H9 (cell line): ENCODE measurements at regions not wholly inside any gene's neighbourhood (a gene's known extent, or its start where the extent isn't known, plus 50 kb on each side); places are given as distances from the start of the nearest gene placed in this dataset.

Source experiments
- DNase-seq: peaks from one replicate; pipeline ENCODE4 v3.0.0-alpha.2; 2017
- H2AFZ ChIP-seq: one replicate; pipeline ENCODE4 v1.6.1; 2013; ENCODE audit warnings: mild to moderate bottlenecking, low read length, control low read depth, moderate library complexity
- H2AK5ac ChIP-seq: 2 replicates; pipeline ENCODE4 v1.6.1; 2013; ENCODE audit warnings: low read length, control low read depth, mixed read lengths; ENCODE audit not compliant: insufficient read length
- H2BK120ac ChIP-seq: one replicate; pipeline ENCODE4 v1.6.1; 2013; ENCODE audit warnings: low read depth, mild to moderate bottlenecking, low read length, control low read depth, inconsistent platforms; ENCODE audit not compliant: poor library complexity, severe bottlenecking
- H2BK12ac ChIP-seq: 2 replicates; pipeline ENCODE4 v1.6.1; 2013; ENCODE audit warnings: low read length, control low read depth, mixed read lengths, low read depth; ENCODE audit not compliant: insufficient read length
- H2BK15ac ChIP-seq: 2 replicates; pipeline ENCODE4 v1.6.1; 2013; ENCODE audit warnings: low read depth, low read length, control low read depth
- H2BK20ac ChIP-seq: one replicate; pipeline ENCODE4 v1.6.1; 2013; ENCODE audit warnings: low read depth, mild to moderate bottlenecking, low read length, control low read depth, inconsistent platforms; ENCODE audit not compliant: poor library complexity, severe bottlenecking
- H2BK5ac ChIP-seq: 2 replicates; pipeline ENCODE4 v1.6.1; 2013; ENCODE audit warnings: low read length, control low read depth, mixed read lengths; ENCODE audit not compliant: insufficient read length
- H3K14ac ChIP-seq: 2 replicates; pipeline ENCODE4 v1.6.1; 2013; ENCODE audit warnings: low read length, control low read depth; ENCODE audit not compliant: insufficient read depth
- H3K18ac ChIP-seq: 2 replicates; pipeline ENCODE4 v1.6.1; 2013; ENCODE audit warnings: low read depth, mild to moderate bottlenecking, mixed read lengths, low read length, control low read depth; ENCODE audit not compliant: insufficient read length
- H3K23ac ChIP-seq: 2 replicates; pipeline ENCODE4 v1.6.1; 2013; ENCODE audit warnings: low read length, control low read depth, mixed read lengths, low read depth; ENCODE audit not compliant: insufficient read length
- H3K23me2 ChIP-seq: 2 replicates; pipeline ENCODE4 v1.6.1; 2013; ENCODE audit warnings: low read depth, mild to moderate bottlenecking, mixed read lengths, low read length, control low read depth; ENCODE audit not compliant: insufficient read length, poor library complexity, severe bottlenecking
- H3K27ac ChIP-seq: 2 replicates; pipeline ENCODE4 v1.5.1; 2013; ENCODE audit warnings: low read length, control low read depth, mixed read lengths, low read depth; ENCODE audit not compliant: insufficient read length
- H3K27me3 ChIP-seq: 2 replicates; pipeline ENCODE4 v1.6.1; 2013; ENCODE audit warnings: low read length, control low read depth, inconsistent platforms; ENCODE audit not compliant: insufficient read depth
- H3K4ac ChIP-seq: 2 replicates; pipeline ENCODE4 v1.6.1; 2013; ENCODE audit warnings: low read depth, mild to moderate bottlenecking, control low read depth, inconsistent platforms, low read length, moderate library complexity
- H3K4me1 ChIP-seq: 2 replicates; pipeline ENCODE4 v1.6.1; 2013; ENCODE audit warnings: low read length, control low read depth, inconsistent platforms; ENCODE audit not compliant: insufficient read depth
- H3K4me2 ChIP-seq: 2 replicates; pipeline ENCODE4 v1.6.1; 2013; ENCODE audit warnings: low read length, control low read depth, mixed read lengths; ENCODE audit not compliant: insufficient read length, insufficient read depth
- H3K56ac ChIP-seq: 2 replicates; pipeline ENCODE4 v1.6.1; 2013; ENCODE audit warnings: low read depth, mild to moderate bottlenecking, mixed read lengths, low read length, control low read depth; ENCODE audit not compliant: insufficient read length
- H3K79me1 ChIP-seq: 2 replicates; pipeline ENCODE4 v1.6.1; 2013; ENCODE audit warnings: low read depth, mild to moderate bottlenecking, moderate library complexity, low read length, control low read depth, inconsistent platforms; ENCODE audit not compliant: insufficient read depth, poor library complexity, severe bottlenecking
- H3K79me2 ChIP-seq: 2 replicates; pipeline ENCODE4 v1.6.1; 2013; ENCODE audit warnings: low read length, control low read depth, inconsistent platforms; ENCODE audit not compliant: insufficient read depth
- H3K9ac ChIP-seq: 2 replicates; pipeline ENCODE4 v1.6.1; 2013; ENCODE audit warnings: low read length, control low read depth, mixed read lengths; ENCODE audit not compliant: insufficient read length; ENCODE audit errors: extremely low read depth
- H3K9me3 ChIP-seq: one replicate; pipeline ENCODE4 v1.6.1; 2013; ENCODE audit warnings: low read depth, low read length, inconsistent platforms; ENCODE audit not compliant: control insufficient read depth
- H3T11ph ChIP-seq: one replicate; pipeline ENCODE4 v1.6.1; 2013; ENCODE audit warnings: mild to moderate bottlenecking, low read length, control low read depth, inconsistent platforms
- H4K20me1 ChIP-seq: one replicate; pipeline ENCODE4 v1.6.1; 2013; ENCODE audit not compliant: control insufficient read depth, insufficient read length, insufficient read depth
- H4K5ac ChIP-seq: 2 replicates; pipeline ENCODE4 v1.6.1; 2013; ENCODE audit warnings: low read depth, mild to moderate bottlenecking, mixed read lengths, low read length, control low read depth; ENCODE audit not compliant: insufficient read length
- H4K8ac ChIP-seq: replicated peaks from 2 replicates; pipeline ENCODE4 v1.6.1; 2013; ENCODE audit warnings: low read length, control low read depth, mixed read lengths, low read depth; ENCODE audit not compliant: insufficient read length
- H4K91ac ChIP-seq: 2 replicates; pipeline ENCODE4 v1.6.1; 2013; ENCODE audit warnings: low read depth, mild to moderate bottlenecking, moderate library complexity, mixed read lengths, low read length, control low read depth; ENCODE audit not compliant: insufficient read length
- H3K27ac Mint-ChIP-seq, 3 experiments: 2 replicates in 2 of 3; 3 replicates in 1 of 3; pipeline ENCODE4 v1.8.0; 2020 to 2021; ENCODE audit warnings: mixed read lengths in 3 of 3, mild to moderate bottlenecking in 1 of 3, moderate library complexity in 1 of 3
- H3K27me3 Mint-ChIP-seq: 2 replicates; pipeline ENCODE4 v1.8.0; 2021; ENCODE audit warnings: low read depth, mild to moderate bottlenecking, moderate library complexity, mixed read lengths
- H3K36me3 Mint-ChIP-seq, 3 experiments: 2 replicates in 2 of 3; 3 replicates in 1 of 3; pipeline ENCODE4 v1.8.0; 2020 to 2021; ENCODE audit warnings: low read depth in 3 of 3, mixed read lengths in 3 of 3; ENCODE audit not compliant: insufficient read depth in 1 of 3
- H3K4me1 Mint-ChIP-seq, 2 experiments: 2 replicates each; pipeline ENCODE4 v1.8.0; 2020; ENCODE audit warnings: mixed read lengths in 2 of 2
- H3K4me3 Mint-ChIP-seq, 2 experiments: 2 replicates in 1 of 2; 3 replicates in 1 of 2; pipeline ENCODE4 v1.8.0; 2020 to 2021; ENCODE audit warnings: mild to moderate bottlenecking in 2 of 2, mixed read lengths in 2 of 2, moderate library complexity in 1 of 2
- H3K9me3 Mint-ChIP-seq, 2 experiments: 2 replicates in 1 of 2; 3 replicates in 1 of 2; pipeline ENCODE4 v1.8.0; 2020; ENCODE audit warnings: mild to moderate bottlenecking in 2 of 2, mixed read lengths in 2 of 2, moderate library complexity in 1 of 2
- CTCF ChIP-seq: fragments of 200-600 bp; sonication (generic); conservative IDR thresholded peaks from 3 replicates; pipeline ENCODE4 v1.8.0; 2021; ENCODE audit warnings: antibody characterized with exemption, mild to moderate bottlenecking
- WGBS: extraction: QIAGEN DNeasy Blood & Tissue Kit; methylation state at CpG from one replicate; pipeline ENCODE4 v1.1.7; 2013; ENCODE audit warnings: missing lambda C conversion rate, low lambda C conversion rate, mixed read lengths; ENCODE audit not compliant: insufficient read length; ENCODE audit errors: extremely low coverage; 5-methylcytosine and 5-hydroxymethylcytosine counted together

- Histone ChIP-seq H3K18ac (no peak overlapping the region), H4K8ac (no peak overlapping the region), H2AFZ (no peak overlapping the region), H2BK15ac (no peak overlapping the region), H4K20me1 (no peaks in the 10 kb centered on the region), H3K9me3 (no peaks in the 10 kb centered on the region), H3K4me1 (peaks cover 6% of the 10 kb centered on the region), H3K23me2 (no peaks in the 10 kb centered on the region), H2AK5ac (no peak overlapping the region), H3K14ac (no peak overlapping the region), H3K79me1 (no peaks in the 10 kb centered on the region), H3K27me3 (no peaks in the 10 kb centered on the region), H2BK12ac (no peak overlapping the region), H3T11ph (no peak overlapping the region), H4K5ac (no peak overlapping the region), H3K79me2 (no peaks in the 10 kb centered on the region), H3K4me2 (no peak overlapping the region), H2BK20ac (no peak overlapping the region), H3K27ac (no peak overlapping the region), H3K4ac (no peak overlapping the region), H3K9ac (no peak overlapping the region), H3K23ac (no peak overlapping the region), H3K56ac (no peak overlapping the region), H2BK120ac (no peak overlapping the region), H2BK5ac (no peak overlapping the region), H4K91ac (no peak overlapping the region)
- no peaks in the 10 kb centered on the region for H3K27me3 Mint-ChIP-seq
- no CpG with 5 or more reads among the region's 1 CpG for WGBS
- DNase-seq: no peak
- peaks cover 7 to 13% of the 10 kb centered on the region in 2 experiments for H3K4me1 Mint-ChIP-seq
- H3K36me3 Mint-ChIP-seq: no peaks in the 10 kb centered on the region
- no peaks in the 10 kb centered on the region for H3K9me3 Mint-ChIP-seq
- H3K4me3 Mint-ChIP-seq: no peak overlapping the region
- H3K27ac Mint-ChIP-seq: no peak overlapping the region
- no peak for TF ChIP-seq CTCF
These were observed 171.1 kb upstream of the MARCKS start for GRCh38 chr6:113686049-113686448.
